Body of pancreas (tissue), 4 donors: ENCODE measurements at regions not wholly inside any gene's neighbourhood (a gene's known extent, or its start where the extent isn't known, plus 50 kb on each side); places are given as distances from the start of the nearest gene placed in this dataset.

Experiments used
- CTCF ChIP-seq, 7 experiments: fragments of 450-650 bp in 4 of 7; fragments of 200-600 bp in 3 of 7; sonication (generic) in 3 of 7; IDR thresholded peaks; one replicate each; pipeline ENCODE4 v1.5.1; 2016 to 2019; ENCODE audit warnings: antibody characterized with exemption in 7 of 7
- POLR2A ChIP-seq, 3 donors: fragments of 450-650 bp; IDR thresholded peaks; one replicate each; pipeline ENCODE4 v1.6.1; 2016; ENCODE audit warnings: antibody characterized with exemption in 3 of 3, mild to moderate bottlenecking in 2 of 3

- no peak for TF ChIP-seq CTCF (IDR thresholded peaks at IDR 0.05)
- no peak for TF ChIP-seq POLR2A (IDR thresholded peaks at IDR 0.05)
These were observed 382.3 kb upstream of the NT5C1B start for GRCh38 chr2:18971628-18972027.
